Liver (tissue), 8 donors: ENCODE measurements at regions not wholly inside any gene's neighbourhood (a gene's known extent, or its start where the extent isn't known, plus 50 kb on each side); places are given as distances from the start of the nearest gene placed in this dataset.

Experiments
- DNase-seq: peaks from one replicate; pipeline ENCODE4 v3.0.0-alpha.2; 2017; ENCODE audit warnings: low spot score
- H3K27ac ChIP-seq, 2 donors: one replicate each; pipeline ENCODE4 v1.7.0; 2013; ENCODE audit warnings: inconsistent platforms in 2 of 2, low read length in 2 of 2, control low read depth in 1 of 2, low read depth in 1 of 2, mild to moderate bottlenecking in 1 of 2
- H3K27me3 ChIP-seq, 4 donors: one replicate each; pipeline versions ENCODE4 v1.6.1 to v1.7.0; 2013; ENCODE audit warnings: low read length in 3 of 4, inconsistent platforms in 1 of 4, mild to moderate bottlenecking in 1 of 4, moderate library complexity in 1 of 4; ENCODE audit not compliant: control insufficient read depth in 4 of 4, insufficient read depth in 4 of 4
- H3K36me3 ChIP-seq, 4 donors: one replicate each; pipeline versions ENCODE4 v1.6.1 to v1.7.0; 2013; ENCODE audit warnings: low read length in 3 of 4, mild to moderate bottlenecking in 3 of 4, low read depth in 1 of 4, moderate library complexity in 1 of 4; ENCODE audit not compliant: control insufficient read depth in 4 of 4, insufficient read depth in 3 of 4
- H3K4me1 ChIP-seq, 4 donors: one replicate each; pipeline versions ENCODE4 v1.6.1 to v1.7.0; 2013; ENCODE audit warnings: low read length in 3 of 4, mild to moderate bottlenecking in 3 of 4, moderate library complexity in 1 of 4; ENCODE audit not compliant: control insufficient read depth in 4 of 4, insufficient read depth in 4 of 4
- H3K4me3 ChIP-seq, 3 donors: one replicate each; pipeline versions ENCODE4 v1.6.1 to v1.7.0; 2013; ENCODE audit warnings: low read length in 3 of 3, control low read depth in 1 of 3, low read depth in 1 of 3, mild to moderate bottlenecking in 1 of 3
- H3K9ac ChIP-seq, 2 donors: one replicate each; pipeline ENCODE4 v1.7.0; 2013; ENCODE audit warnings: low read length in 2 of 2, mild to moderate bottlenecking in 2 of 2, moderate library complexity in 2 of 2, control low read depth in 1 of 2, low read depth in 1 of 2
- H3K9me3 ChIP-seq, 4 donors: one replicate each; pipeline versions ENCODE4 v1.6.1 to v1.7.0; 2013; ENCODE audit warnings: low read length in 3 of 4; ENCODE audit not compliant: control insufficient read depth in 4 of 4
- ATF3 ChIP-seq: IDR thresholded peaks from 2 replicates; pipeline ENCODE4 v1.6.1; 2016; ENCODE audit warnings: antibody characterized with exemption
- CTCF ChIP-seq: fragments of 150-350 bp; IDR thresholded peaks from 2 replicates; pipeline ENCODE4 v1.5.1; 2017; ENCODE audit warnings: improper control_type of control experiment, low read depth, low read length; ENCODE audit not compliant: missing input control
- EGR1 ChIP-seq, 2 donors: IDR thresholded peaks; 2 replicates each; pipeline ENCODE4 v1.6.1; 2016 to 2018; ENCODE audit warnings: antibody characterized with exemption in 2 of 2, low read depth in 2 of 2
- FOXA1 ChIP-seq: IDR thresholded peaks from 2 replicates; pipeline ENCODE4 v1.6.1; 2016; ENCODE audit warnings: antibody characterized with exemption
- FOXA2 ChIP-seq: IDR thresholded peaks from 2 replicates; pipeline ENCODE4 v1.6.1; 2016; ENCODE audit warnings: antibody characterized with exemption
- GABPA ChIP-seq, 2 donors: IDR thresholded peaks in 1 of 2; conservative IDR thresholded peaks in 1 of 2; 2 replicates each; pipeline ENCODE4 v1.6.1; 2016; ENCODE audit warnings: antibody characterized with exemption in 2 of 2, mild to moderate bottlenecking in 1 of 2, moderate library complexity in 1 of 2
- HNF4A ChIP-seq, 2 donors: conservative IDR thresholded peaks; 2 replicates each; pipeline ENCODE4 v1.6.1; 2016; ENCODE audit warnings: antibody characterized with exemption in 2 of 2, mild to moderate bottlenecking in 2 of 2
- HNF4G ChIP-seq: IDR thresholded peaks from 2 replicates; pipeline ENCODE4 v1.6.1; 2016; ENCODE audit warnings: antibody characterized with exemption
- JUND ChIP-seq, 2 donors: IDR thresholded peaks; 2 replicates each; pipeline ENCODE4 v1.6.1; 2016; ENCODE audit warnings: antibody characterized with exemption in 2 of 2
- MAX ChIP-seq: IDR thresholded peaks from 2 replicates; pipeline ENCODE4 v1.6.1; 2016; ENCODE audit warnings: antibody characterized with exemption
- NR2F2 ChIP-seq: IDR thresholded peaks from 2 replicates; pipeline ENCODE4 v1.6.1; 2016; ENCODE audit warnings: antibody characterized with exemption
- RAD21 ChIP-seq, 2 donors: IDR thresholded peaks; 2 replicates each; pipeline ENCODE4 v1.6.1; 2016; ENCODE audit warnings: antibody characterized with exemption in 2 of 2, mild to moderate bottlenecking in 2 of 2
- REST ChIP-seq: IDR thresholded peaks from 2 replicates; pipeline ENCODE4 v1.6.1; 2016; ENCODE audit warnings: antibody characterized with exemption, mild to moderate bottlenecking
- RXRA ChIP-seq, 2 donors: IDR thresholded peaks; 2 replicates each; pipeline ENCODE4 v1.6.1; 2017 to 2018; ENCODE audit warnings: antibody characterized with exemption in 2 of 2, mild to moderate bottlenecking in 1 of 2
- SP1 ChIP-seq: IDR thresholded peaks from 2 replicates; pipeline ENCODE4 v1.6.1; 2018; ENCODE audit warnings: antibody characterized with exemption, mild to moderate bottlenecking
- TAF1 ChIP-seq: conservative IDR thresholded peaks from 2 replicates; pipeline ENCODE4 v1.6.1; 2016; ENCODE audit warnings: antibody characterized with exemption, mild to moderate bottlenecking
- YY1 ChIP-seq: IDR thresholded peaks from 2 replicates; pipeline ENCODE4 v1.6.1; 2016; ENCODE audit warnings: antibody characterized with exemption, mild to moderate bottlenecking
- ZBTB33 ChIP-seq: IDR thresholded peaks from 2 replicates; pipeline ENCODE4 v1.6.1; 2016; ENCODE audit warnings: antibody characterized with exemption
- WGBS: extraction: QIAGEN DNeasy Blood & Tissue Kit; methylation state at CpG from one replicate; pipeline ENCODE4 v1.1.7; 2013; 5-methylcytosine and 5-hydroxymethylcytosine counted together
- donor health status: healthy.
- donor health status: healthy.
- donor health status: healthy.
- donor health status: healthy.
- donor health status: healthy.

- no peak overlapping the region for H3K27ac ChIP-seq
- H3K4me1 ChIP-seq = peaks cover 0 to 3% (median 2%) of the 10 kb centered on the region in 4 donors
- TF ChIP-seq MAX = no peak
- no peak for TF ChIP-seq GABPA (IDR thresholded peaks at IDR 0.05 in 1 of 2, conservative IDR thresholded peaks at IDR 0.05 in 1 of 2)
- no peak for TF ChIP-seq HNF4A (conservative IDR thresholded peaks at IDR 0.05)
- TF ChIP-seq YY1 = no peak
- TF ChIP-seq ATF3 = no peak
- peak in 1 of 2 donors; percentile 18 for TF ChIP-seq RXRA (IDR thresholded peaks at IDR 0.05)
- TF ChIP-seq EGR1 (IDR thresholded peaks at IDR 0.05; ENCODE audit: low read depth in 2 of 2) = no peak
- TF ChIP-seq CTCF = peak; percentile 34
- peak; percentile 72 to 78 for TF ChIP-seq RAD21 (IDR thresholded peaks at IDR 0.05)
- no peak for TF ChIP-seq FOXA2
- TF ChIP-seq FOXA1 = no peak
- TF ChIP-seq NR2F2 = no peak
- H3K9me3 ChIP-seq = peaks cover 0 to 5% (median 3%) of the 10 kb centered on the region in 4 donors
- WGBS = 55% methylated on average over 3 of the region's 3 CpGs
- H3K27me3 ChIP-seq = no peaks in the 10 kb centered on the region
- DNase-seq = no peak
- no peak overlapping the region for H3K4me3 ChIP-seq
- peak overlapping the region in 1 of 2 donors; percentile 28 for H3K9ac ChIP-seq
- H3K36me3 ChIP-seq = no peaks in the 10 kb centered on the region
Measured at GRCh38 chr13:109427695-109428094, 358.7 kb downstream of the IRS2 start.

GRCh38 chr13:109427148-109427547 is 359.2 kb downstream of the IRS2 start:
- Histone ChIP-seq H3K36me3 (no peaks in the 10 kb centered on the region), H3K27ac (no peak overlapping the region), H3K9me3 (peaks cover 0 to 1% (median 0%) of the 10 kb centered on the region in 4 donors), H3K4me3 (no peak overlapping the region), H3K9ac (peak overlapping the region in 1 of 2 donors; percentile 28), H3K4me1 (peaks cover 0 to 3% (median 2%) of the 10 kb centered on the region in 4 donors), H3K27me3 (no peaks in the 10 kb centered on the region)
- 90% methylated on average over 2 of the region's 2 CpGs for WGBS
- TF ChIP-seq RAD21 (IDR thresholded peaks at IDR 0.05) = no peak
- TF ChIP-seq RXRA (IDR thresholded peaks at IDR 0.05) = no peak
- no peak for TF ChIP-seq HNF4A (conservative IDR thresholded peaks at IDR 0.05)
- no peak for TF ChIP-seq NR2F2
- no peak for TF ChIP-seq HNF4G
- no peak for TF ChIP-seq FOXA1
- TF ChIP-seq GABPA (IDR thresholded peaks at IDR 0.05 in 1 of 2, conservative IDR thresholded peaks at IDR 0.05 in 1 of 2) = no peak
- TF ChIP-seq ZBTB33 = no peak
- no peak for TF ChIP-seq ATF3
- no peak for TF ChIP-seq JUND (IDR thresholded peaks at IDR 0.05)
- no peak for TF ChIP-seq SP1
- no peak for TF ChIP-seq EGR1 (IDR thresholded peaks at IDR 0.05; ENCODE audit: low read depth in 2 of 2)
- no peak for TF ChIP-seq TAF1
- no peak for TF ChIP-seq YY1
- no peak for TF ChIP-seq MAX
- no peak for TF ChIP-seq FOXA2
- TF ChIP-seq CTCF = no peak
- TF ChIP-seq REST = no peak
- DNase-seq = no peak
